GM18861 (cell line): ENCODE measurements at regions not wholly inside any gene's neighbourhood (a gene's known extent, or its start where the extent isn't known, plus 50 kb on each side); places are given as distances from the start of the nearest gene placed in this dataset.

Source experiments
- ATAC-seq: cut with Tn5 transposase; IDR thresholded peaks from one replicate; pipeline ENCODE4 v1.9.1; 2021; ENCODE audit not compliant: unreplicated experiment

GRCh38 chr2:120933693-120934573 is 198.3 kb downstream of the GLI2 start:
- ATAC-seq: no peak

- ATAC-seq: no peak
Measured at GRCh38 chr2:120934574-120935338, 199.1 kb downstream of the GLI2 start.

GRCh38 chr2:120935339-120936313 is 200.0 kb downstream of the GLI2 start:
- no peak for ATAC-seq

DNA sequence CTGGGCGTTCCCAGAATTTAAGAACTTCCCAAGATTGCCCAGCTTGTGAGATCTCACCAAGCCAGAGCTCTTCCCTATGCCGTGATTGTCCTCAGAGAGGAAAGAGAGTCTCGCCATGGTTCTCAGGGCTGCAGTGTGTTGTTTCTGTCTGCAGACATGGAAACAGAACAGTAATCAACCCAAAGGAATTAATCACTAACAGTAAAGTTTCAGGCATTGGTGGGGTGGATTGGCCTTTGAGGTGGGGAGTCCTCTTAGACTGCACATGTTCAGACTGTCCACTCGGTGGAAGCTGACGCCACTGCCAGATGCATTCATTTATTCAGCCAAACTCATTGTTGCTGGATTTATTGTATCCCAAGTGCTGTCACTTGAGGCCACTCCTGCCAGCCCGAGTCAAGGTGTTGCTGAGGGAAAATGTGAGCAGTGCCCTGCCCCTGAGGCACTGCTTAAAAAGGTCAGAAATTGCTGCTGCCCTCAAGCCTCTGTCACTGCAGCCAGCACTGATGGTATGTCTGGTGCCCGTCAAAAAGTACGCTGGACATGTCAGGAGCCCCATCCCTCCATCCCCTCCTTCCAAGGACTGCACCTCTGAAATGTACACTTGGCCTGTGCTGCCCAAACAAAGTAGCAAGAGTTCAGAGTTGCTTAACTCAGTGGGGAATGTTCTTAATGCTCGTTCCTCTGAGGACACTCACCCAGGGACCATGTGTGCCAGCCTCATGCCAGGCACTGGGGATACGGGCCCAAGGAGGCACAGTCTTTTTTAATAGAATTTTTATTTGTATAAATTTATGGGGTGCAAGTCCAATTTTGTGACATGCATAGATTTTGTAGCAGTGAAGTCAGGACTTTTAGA is 201.0 kb downstream of the GLI2 start:
- ATAC-seq: no peak

- no peak for ATAC-seq
Measured at GRCh38 chr2:120937686-120938044, 202.0 kb downstream of the GLI2 start.

GRCh38 chr2:120938045-120938771 is 202.5 kb downstream of the GLI2 start:
- no peak for ATAC-seq

- no peak for ATAC-seq
Measured at GRCh38 chr2:120939595-120940318, 204.1 kb downstream of the GLI2 start.

- no peak for ATAC-seq
Measured at GRCh38 chr2:120940319-120940696, 204.6 kb downstream of the GLI2 start.

GRCh38 chr2:120940726-120941256 is 205.1 kb downstream of the GLI2 start:
- no peak for ATAC-seq

DNA sequence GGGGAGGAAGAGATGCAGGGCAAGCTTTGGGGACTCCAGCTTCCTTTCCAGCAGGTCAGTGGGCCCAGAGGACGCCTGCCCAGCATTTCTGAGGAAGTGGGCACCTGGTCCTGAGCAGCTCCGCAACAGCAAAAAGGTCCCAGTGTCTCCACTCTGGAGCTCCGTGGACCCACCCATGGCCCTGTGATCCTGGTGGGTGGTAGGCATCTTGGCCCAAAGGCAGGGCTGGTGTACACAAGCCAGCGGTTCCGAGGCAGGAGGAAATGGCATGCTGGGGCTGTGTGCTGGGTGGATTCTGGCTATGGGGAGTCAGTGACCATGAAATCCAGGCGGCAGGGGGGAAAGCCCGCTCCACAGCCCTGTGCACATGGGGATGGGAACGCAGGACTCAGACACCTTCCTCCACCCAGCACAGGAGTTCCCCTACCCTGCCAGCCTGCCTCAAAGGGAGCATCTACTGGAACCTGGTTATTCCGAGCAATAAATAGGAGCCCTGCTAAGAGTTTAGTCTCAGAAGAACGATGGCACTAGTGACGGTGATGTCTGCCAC is 206.0 kb downstream of the GLI2 start:
- ATAC-seq: no peak

DNA sequence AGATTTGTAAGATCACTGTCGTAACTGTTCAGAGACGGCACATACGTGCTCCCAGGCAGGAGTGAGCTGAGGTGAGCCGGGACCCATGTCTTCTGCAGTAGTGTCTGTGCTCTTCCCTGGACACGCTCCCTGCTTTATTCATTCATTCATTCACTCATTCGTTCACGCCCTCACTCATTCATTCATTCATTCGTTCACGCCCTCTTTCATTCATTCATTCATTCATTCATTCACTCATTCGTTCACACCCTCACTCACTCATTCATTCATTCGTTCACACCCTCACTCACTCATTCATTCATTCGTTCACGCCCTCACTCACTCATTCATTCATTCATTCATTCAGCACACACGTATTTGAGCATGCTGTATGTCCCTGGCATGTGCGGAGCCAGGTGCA is 207.0 kb downstream of the GLI2 start:
- ATAC-seq: no peak

DNA sequence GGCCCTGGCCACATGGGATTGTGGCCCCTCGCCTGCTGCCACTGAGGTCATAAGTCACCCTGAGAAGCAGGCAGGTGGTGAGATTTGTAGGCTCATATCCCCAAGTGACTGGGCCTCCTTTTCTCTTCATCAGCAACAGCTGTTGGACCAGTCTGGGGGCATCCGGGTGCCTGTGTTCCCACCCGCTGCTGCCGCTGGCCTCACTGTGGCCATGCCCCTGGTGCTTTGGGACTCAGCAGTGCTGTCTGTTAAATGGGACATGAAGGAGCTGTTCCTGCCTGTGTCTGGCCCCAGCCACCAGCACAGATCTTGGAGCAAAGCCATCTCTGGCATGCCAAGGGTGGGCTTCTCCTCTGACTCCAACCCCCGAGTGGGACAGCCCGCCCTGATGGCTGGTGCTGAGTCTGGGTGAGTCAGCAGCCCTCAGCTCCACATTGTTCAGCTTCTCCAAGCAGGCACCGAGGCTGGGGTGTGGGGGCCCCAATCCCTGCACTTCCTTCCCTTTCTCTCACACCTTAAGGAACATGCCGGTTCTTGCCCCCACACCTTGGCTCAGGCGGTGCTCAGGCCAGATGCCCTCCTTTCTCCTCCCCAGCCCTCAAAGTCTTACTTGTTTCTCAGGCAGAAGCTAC is 207.9 kb downstream of the GLI2 start:
- ATAC-seq: no peak

GRCh38 chr2:120944575-120944974 is 208.9 kb downstream of the GLI2 start:
- no peak for ATAC-seq

GRCh38 chr2:120945091-120945490 is 209.4 kb downstream of the GLI2 start:
- no peak for ATAC-seq

- ATAC-seq: no peak
Measured at GRCh38 chr2:120945832-120946499, 210.3 kb downstream of the GLI2 start.

GRCh38 chr2:120947327-120947726 is 211.7 kb downstream of the GLI2 start:
- ATAC-seq: no peak

DNA sequence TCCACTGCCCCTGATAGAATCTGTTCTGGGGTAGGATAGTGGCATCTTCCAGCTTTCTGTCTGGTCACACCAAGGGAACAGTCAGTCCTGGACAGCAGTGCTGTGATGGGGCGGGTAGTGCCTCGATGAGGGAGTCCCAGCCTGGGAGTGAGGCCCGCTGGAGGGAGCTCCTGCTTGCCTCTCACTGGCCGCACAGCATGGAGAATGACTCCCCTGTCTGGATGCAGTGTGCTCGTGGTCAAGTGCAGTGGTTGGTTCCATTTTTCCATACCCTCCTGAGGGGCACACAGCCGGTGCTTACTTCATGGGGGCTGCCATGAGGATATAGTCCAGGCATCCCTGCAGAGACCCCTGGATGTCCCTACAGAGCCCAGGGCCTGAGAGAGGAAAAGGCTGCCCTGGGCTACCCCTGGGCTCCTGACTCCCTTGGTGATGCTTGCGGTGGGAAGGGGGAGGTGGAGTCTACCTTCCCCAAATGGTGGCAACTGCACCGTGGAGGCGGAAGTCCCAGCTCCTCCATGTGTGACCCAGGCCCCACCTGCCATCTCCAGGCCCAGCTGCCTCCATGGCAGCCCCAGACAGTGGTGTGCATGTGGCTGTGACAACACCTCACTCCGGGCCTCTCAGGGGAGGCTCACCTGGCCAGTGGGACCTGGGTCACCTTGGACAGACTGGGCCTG is 212.5 kb downstream of the GLI2 start:
- no peak for ATAC-seq
